ENCODE measurements at regions not wholly inside any gene's neighbourhood (a gene's known extent, or its start where the extent isn't known, plus 50 kb on each side); places are given as distances from the start of the nearest gene placed in this dataset.

DNA sequence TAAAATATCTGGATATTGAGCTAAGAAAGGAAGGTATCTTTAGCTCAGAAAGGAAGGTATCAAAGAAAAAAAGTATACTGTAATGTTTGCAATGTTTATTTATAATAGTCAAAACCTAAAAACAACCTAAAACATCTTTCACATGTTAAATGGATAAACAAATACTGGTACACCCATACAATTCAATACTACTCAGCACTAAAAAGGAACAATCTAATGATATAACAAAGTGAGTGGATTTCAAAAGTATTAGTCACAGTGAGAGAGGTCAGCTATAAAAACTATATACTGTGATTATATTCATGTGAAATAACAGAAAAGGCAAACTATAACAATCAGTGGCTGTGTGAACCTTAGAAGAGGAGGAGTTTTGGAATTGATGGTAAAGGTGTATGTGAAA, 455.0 kb upstream of the FTMT start:
- TF ChIP-seq, protein P1, sequence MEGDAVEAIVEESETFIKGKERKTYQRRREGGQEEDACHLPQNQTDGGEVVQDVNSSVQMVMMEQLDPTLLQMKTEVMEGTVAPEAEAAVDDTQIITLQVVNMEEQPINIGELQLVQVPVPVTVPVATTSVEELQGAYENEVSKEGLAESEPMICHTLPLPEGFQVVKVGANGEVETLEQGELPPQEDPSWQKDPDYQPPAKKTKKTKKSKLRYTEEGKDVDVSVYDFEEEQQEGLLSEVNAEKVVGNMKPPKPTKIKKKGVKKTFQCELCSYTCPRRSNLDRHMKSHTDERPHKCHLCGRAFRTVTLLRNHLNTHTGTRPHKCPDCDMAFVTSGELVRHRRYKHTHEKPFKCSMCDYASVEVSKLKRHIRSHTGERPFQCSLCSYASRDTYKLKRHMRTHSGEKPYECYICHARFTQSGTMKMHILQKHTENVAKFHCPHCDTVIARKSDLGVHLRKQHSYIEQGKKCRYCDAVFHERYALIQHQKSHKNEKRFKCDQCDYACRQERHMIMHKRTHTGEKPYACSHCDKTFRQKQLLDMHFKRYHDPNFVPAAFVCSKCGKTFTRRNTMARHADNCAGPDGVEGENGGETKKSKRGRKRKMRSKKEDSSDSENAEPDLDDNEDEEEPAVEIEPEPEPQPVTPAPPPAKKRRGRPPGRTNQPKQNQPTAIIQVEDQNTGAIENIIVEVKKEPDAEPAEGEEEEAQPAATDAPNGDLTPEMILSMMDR (IDR thresholded peaks at IDR 0.05): no peak
- TF ChIP-seq POLR2AphosphoS5 (IDR thresholded peaks at IDR 0.05) (no peak), POLR2A (IDR thresholded peaks at IDR 0.05) (no peak)
